Glomerular visceral epithelial cell (primary cell): ENCODE measurements at regions not wholly inside any gene's neighbourhood (a gene's known extent, or its start where the extent isn't known, plus 50 kb on each side); places are given as distances from the start of the nearest gene placed in this dataset.
A peak's percentile ranks its signal among the peaks of the same experiment; 100 is the strongest.

Source experiments
- DNase-seq: peaks from one replicate; pipeline ENCODE4 v3.0.0-alpha.2; 2016; ENCODE audit errors: extremely low spot score

- DNase-seq, result no peak
Measured at GRCh38 chrX:76228499-76228898, 55.6 kb downstream of the PBDC1 start.

DNA sequence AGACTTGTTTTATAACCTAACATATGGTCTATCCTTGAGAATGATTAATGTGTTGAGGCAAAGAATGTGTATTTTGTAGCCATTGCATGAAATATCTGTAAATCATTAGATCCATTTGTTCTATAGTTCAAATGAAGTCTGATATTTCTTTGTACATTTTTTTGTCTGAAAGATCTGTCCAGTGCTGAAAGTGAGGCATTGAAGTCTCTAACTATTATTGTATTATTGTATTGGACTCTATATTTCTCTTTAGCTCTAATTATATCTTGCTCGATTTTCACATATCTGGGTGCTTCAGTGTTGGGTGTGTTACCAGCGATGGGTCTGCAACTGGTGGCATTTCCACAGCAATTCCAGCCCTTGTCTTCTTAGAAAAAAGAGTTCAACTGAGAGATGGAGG, 76.0 kb downstream of the PBDC1 start:
- no peak for DNase-seq

- peak; percentile 22 for DNase-seq
Measured at GRCh38 chrX:76253432-76253831, 80.6 kb downstream of the PBDC1 start.

DNA sequence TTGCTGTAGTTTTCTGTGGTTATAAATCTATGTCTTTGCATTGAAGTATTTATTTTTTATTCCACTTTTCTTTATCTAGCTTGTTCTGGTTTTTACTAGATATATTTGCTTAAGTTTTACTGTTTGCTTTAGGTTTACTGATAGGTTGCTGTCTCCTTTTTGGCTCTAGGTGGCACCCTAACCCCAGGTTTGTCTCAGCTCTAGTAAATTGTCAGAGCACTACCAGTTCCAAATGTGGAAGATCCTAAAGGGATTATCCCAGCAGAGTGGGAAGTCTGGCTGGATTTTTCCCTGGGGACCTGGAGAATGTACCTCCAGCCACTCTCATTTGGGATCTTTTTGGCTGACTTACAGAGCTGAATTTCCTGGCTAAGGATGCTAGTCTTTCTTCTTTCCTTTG, 106.1 kb downstream of the PBDC1 start:
- DNase-seq, result peak; percentile 33
